ENCODE measurements at regions not wholly inside any gene's neighbourhood (a gene's known extent, or its start where the extent isn't known, plus 50 kb on each side); places are given as distances from the start of the nearest gene placed in this dataset.

DNA sequence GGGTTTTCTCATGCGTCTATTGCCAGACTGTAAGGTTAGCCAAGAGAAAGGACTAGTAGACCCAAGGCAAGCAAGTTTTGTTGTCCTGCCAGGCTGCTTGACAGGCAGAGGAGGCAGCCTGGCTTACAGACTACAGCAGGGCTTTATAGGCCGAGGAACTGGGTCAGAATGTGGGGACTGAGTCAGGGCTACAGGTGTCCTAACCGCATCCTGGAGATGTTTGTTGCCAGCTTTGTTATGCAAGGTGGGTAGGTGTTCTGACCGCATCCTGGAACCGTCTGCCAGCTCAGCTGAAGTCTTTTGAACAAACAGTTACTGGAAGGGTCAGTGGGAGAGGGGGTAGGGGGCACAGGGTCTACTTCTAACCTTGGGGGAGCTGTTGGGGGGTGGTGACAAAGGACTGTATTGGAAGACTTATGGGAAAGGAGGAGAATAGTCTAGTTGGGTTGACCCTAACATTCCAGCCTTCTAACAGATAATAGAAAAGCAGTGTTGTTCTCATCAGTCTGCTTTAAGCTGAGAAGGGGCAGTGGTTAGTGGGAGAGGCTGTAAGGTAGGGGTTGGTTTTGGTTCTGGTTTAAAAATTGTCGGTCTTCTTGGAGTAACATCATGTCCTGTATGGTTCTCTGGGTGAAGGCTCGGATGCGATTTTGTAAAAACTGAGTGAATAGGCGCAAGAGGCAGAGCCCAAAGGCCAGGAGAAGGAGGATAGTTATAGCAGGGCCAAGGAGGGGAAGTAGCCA lies 913.8 kb upstream of the SLITRK5 start:
- Histone ChIP-seq H3K4me3 (no peak overlapping the region), H3K4me1 (replicated peaks) (no peaks in the 10 kb centered on the region), H3K9me3 (replicated peaks) (no peaks in the 10 kb centered on the region), H3K36me3 (no peaks in the 10 kb centered on the region), H3K27ac (no peak overlapping the region), H3K27me3 (replicated peaks) (no peaks in the 10 kb centered on the region)
- no peak for DNase-seq (ENCODE audit: low read depth in 1 of 2, low spot score in 2 of 2)

DNA sequence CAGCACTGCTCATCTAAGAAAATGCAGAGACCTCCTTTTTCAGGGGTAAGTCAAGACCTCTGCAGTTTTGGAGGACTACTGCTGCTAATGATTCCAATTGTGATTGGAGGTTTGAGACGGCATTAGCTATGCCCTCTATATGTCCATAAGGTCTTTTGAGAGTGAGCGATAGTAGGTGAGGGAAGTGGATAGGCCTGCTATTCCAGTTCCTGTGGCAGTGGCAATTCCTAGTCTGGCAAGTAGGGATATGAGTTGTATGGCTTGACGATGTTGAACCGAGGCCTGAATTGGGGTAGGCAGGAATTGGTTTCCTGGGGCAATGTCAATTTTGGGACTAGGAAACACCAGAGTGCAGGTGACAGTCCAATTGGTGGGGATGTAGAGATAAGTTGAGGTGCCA lies 913.1 kb upstream of the SLITRK5 start:
- no peaks in the 10 kb centered on the region for H3K9me3 ChIP-seq (replicated peaks)
- no peaks in the 10 kb centered on the region for H3K36me3 ChIP-seq
- no peak overlapping the region for H3K4me3 ChIP-seq
- H3K27me3 ChIP-seq (replicated peaks): no peaks in the 10 kb centered on the region
- no peaks in the 10 kb centered on the region for H3K4me1 ChIP-seq (replicated peaks)
- no peak overlapping the region for H3K27ac ChIP-seq
- no peak for DNase-seq (ENCODE audit: low read depth in 1 of 2, low spot score in 2 of 2)

DNA sequence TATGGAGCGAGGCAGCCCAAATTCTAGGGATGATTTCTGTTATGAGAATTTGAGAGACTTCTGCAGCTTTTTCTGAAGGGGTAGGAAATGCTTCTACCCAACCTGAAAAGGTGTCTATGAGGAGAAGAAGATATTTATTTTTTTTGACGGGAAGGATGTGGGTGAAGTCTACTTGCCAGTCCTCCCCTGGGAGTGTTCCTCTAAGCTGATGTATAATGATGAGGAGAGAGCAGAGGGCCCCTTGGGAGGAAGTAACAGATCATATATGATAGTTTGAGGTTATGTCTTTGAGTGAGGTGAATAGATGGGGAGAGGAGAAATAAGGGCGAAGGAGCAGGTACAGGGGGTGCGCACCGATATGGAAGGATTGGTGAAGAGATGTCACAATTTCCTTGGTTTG lies 910.6 kb upstream of the SLITRK5 start:
- Histone ChIP-seq H3K4me3 (no peak overlapping the region), H3K27ac (no peak overlapping the region), H3K27me3 (replicated peaks) (no peaks in the 10 kb centered on the region), H3K4me1 (replicated peaks) (no peaks in the 10 kb centered on the region), H3K9me3 (replicated peaks) (no peaks in the 10 kb centered on the region), H3K36me3 (no peaks in the 10 kb centered on the region)
- DNase-seq (ENCODE audit: low read depth in 1 of 2, low spot score in 2 of 2): no peak

DNA sequence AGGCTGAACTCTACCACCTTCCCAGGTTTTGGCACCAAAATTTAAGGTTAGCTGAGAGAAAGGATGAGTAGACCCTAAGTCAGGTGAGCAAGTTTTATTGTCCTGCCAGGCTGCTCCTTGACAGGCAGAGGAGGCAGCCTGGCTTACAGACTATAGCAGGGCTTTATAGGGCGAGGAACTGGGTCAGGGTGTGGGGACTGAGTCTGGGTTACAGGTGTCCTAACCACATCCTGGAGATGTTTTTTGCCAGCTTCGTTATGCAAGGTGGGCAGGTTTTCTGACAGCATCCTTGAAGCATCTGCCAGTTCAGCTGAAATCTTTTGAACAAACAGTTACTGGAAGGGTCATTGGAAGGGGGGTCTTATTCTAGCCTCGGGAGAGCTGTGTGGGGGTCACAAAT lies 905.7 kb upstream of the SLITRK5 start:
- DNase-seq (ENCODE audit: low read depth in 1 of 2, low spot score in 2 of 2): no peak
- no peaks in the 10 kb centered on the region for H3K4me1 ChIP-seq (replicated peaks)
- H3K36me3 ChIP-seq: no peaks in the 10 kb centered on the region
- no peaks in the 10 kb centered on the region; the same call in 1 of the 2 replicates for H3K9me3 ChIP-seq (replicated peaks)
- no peak overlapping the region for H3K27ac ChIP-seq
- H3K4me3 ChIP-seq: no peak overlapping the region
- no peaks in the 10 kb centered on the region for H3K27me3 ChIP-seq (replicated peaks)

DNA sequence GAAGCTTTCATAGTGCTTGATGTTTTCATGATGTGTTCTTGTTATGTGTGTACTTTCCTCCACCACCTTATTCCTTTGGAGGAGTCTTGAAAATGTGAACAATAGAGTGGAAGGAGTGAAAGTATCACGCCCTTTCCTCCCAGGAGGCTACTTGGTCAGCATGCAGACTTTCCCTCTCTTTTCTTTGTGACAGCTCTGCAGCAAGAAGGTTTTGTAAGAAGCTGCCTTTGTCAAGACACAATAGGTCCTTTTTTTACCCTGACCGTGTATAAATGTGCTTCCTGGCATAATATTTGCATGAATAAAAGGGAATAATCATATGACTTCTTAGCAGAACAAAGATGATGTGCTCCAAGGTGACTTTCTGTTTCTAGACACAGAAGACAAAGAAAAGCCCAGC lies 882.6 kb upstream of the SLITRK5 start:
- no peaks in the 10 kb centered on the region for H3K27me3 ChIP-seq (replicated peaks)
- no peak overlapping the region for H3K4me3 ChIP-seq
- DNase-seq (ENCODE audit: low read depth in 1 of 2, low spot score in 2 of 2): no peak
- no peak overlapping the region for H3K27ac ChIP-seq
- H3K4me1 ChIP-seq (replicated peaks): no peaks in the 10 kb centered on the region
- H3K9me3 ChIP-seq (replicated peaks): no peaks in the 10 kb centered on the region
- H3K36me3 ChIP-seq: no peaks in the 10 kb centered on the region

DNA sequence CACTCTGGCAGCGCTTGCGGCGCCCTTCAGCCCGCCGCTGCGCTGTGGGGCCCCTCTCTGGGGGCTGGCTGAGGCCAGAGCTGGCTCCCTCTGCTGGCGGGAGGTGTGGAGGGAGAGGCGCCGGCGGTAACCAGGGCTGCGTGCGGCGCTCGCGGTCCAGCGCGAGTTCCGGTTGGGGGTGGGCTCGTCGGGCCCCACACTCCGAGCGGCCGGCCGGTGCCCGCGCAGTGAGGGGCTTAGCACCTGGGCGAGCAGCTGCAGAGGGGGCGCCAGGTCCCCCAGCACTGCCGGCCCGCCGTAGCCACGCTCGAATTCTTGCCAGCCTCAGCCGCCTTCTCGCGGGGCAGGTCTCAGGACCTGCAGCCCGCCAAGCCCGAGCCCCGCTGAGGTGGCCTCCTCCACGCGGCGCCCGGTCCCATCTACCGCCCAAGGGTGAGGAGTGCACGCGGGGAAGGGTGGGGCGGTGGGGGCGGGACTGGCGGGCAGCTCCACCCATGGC lies 879.0 kb upstream of the SLITRK5 start:
- H3K4me3 ChIP-seq: no peak overlapping the region
- H3K27me3 ChIP-seq (replicated peaks): no peaks in the 10 kb centered on the region
- DNase-seq (ENCODE audit: low read depth in 1 of 2, low spot score in 2 of 2): no peak
- H3K9me3 ChIP-seq (replicated peaks): no peaks in the 10 kb centered on the region
- H3K4me1 ChIP-seq (replicated peaks): no peaks in the 10 kb centered on the region
- no peaks in the 10 kb centered on the region for H3K36me3 ChIP-seq
- H3K27ac ChIP-seq: no peak overlapping the region

DNA sequence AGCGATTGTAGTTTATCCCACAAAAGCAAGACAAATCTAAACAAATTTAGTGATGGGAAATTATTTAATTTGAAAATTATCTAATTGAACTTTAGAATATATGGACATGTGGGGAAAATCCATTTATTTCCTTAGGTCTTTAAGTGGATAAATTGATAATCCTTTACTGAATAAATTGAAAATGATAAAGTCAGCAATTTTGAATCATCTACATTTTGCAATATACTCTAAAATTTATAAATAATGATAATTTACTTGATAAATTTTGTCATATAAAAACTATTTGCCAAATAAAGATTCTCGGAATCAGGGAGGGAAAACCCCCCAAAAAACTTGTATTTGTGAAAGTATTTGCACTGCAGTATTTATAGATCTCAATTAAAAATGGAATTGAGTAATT lies 875.3 kb upstream of the SLITRK5 start:
- H3K4me3 ChIP-seq: no peak overlapping the region
- no peak for DNase-seq (ENCODE audit: low read depth in 1 of 2, low spot score in 2 of 2)
- H3K27ac ChIP-seq: no peak overlapping the region
- H3K4me1 ChIP-seq (replicated peaks): no peaks in the 10 kb centered on the region
- no peaks in the 10 kb centered on the region for H3K9me3 ChIP-seq (replicated peaks)
- no peaks in the 10 kb centered on the region for H3K27me3 ChIP-seq (replicated peaks)
- no peaks in the 10 kb centered on the region for H3K36me3 ChIP-seq

DNA sequence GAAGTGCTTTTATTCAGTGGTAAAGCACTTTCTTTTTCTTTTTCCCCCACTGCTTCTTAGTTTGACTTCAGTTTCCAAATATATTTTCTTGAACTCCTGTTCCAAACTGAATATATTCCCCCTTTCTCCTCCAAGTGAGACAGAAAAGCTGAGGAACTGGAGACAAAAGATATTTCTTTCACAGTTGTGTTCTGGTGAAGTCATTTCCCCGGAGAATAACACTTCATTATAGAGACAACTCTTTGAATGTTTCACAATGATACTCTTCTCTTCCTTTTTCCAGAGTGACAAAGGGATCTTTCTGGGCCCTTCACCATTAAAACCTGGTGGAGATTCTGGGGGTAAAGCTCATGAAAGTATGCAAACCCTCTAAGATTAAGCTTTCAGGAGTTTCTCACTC lies 860.8 kb upstream of the SLITRK5 start:
- Histone ChIP-seq H3K27me3 (replicated peaks) (no peaks in the 10 kb centered on the region), H3K4me3 (no peak overlapping the region), H3K9me3 (replicated peaks) (no peaks in the 10 kb centered on the region; the same call in 1 of the 2 replicates), H3K36me3 (no peaks in the 10 kb centered on the region), H3K4me1 (replicated peaks) (no peaks in the 10 kb centered on the region), H3K27ac (no peak overlapping the region)
- DNase-seq (ENCODE audit: low read depth in 1 of 2, low spot score in 2 of 2): no peak

DNA sequence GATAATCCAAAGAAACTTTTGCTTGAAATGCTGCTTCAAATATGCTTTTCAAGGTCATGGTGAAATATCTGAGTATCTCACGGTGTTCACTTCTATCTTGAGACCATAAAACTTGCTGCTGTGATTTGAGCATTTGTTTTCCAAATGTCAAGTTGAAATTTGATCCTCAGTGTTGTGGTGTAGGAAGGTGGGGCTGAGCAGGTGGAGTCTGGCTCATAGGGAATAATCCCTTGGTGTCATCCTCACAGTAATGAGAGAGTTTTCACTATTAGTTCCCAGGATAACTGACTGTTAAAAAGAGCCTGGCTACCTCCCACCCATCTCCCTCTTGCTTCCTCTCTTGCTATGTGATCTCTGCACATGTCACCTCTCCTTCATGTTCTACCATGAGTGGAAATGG lies 858.0 kb upstream of the SLITRK5 start:
- Histone ChIP-seq H3K27me3 (replicated peaks) (no peaks in the 10 kb centered on the region), H3K9me3 (replicated peaks) (no peaks in the 10 kb centered on the region; the same call in 1 of the 2 replicates), H3K4me1 (replicated peaks) (no peaks in the 10 kb centered on the region), H3K4me3 (no peak overlapping the region), H3K36me3 (no peaks in the 10 kb centered on the region), H3K27ac (no peak overlapping the region)
- no peak for DNase-seq (ENCODE audit: low read depth in 1 of 2, low spot score in 2 of 2)

DNA sequence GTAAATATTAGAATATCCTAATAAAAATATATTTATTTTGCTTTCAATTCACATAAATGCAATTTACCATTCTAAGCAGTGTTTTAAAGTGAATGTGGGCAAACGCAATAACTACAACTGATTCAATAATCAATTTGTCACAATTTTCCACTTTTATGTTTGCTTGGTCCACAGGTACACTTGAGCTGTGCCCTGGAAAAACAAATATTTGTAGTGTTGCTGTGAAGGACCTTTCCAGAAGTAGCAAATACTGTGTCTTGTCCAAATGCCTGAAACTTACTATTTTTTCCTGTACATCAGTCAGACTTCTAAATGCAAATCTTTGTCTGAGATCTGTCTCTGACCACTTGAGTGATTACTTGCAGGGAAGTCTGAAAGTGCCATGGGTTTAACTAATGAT lies 845.8 kb upstream of the SLITRK5 start:
- Histone ChIP-seq H3K4me1 (replicated peaks) (no peaks in the 10 kb centered on the region), H3K36me3 (no peaks in the 10 kb centered on the region), H3K27ac (no peak overlapping the region), H3K4me3 (no peak overlapping the region), H3K27me3 (replicated peaks) (no peaks in the 10 kb centered on the region), H3K9me3 (replicated peaks) (no peaks in the 10 kb centered on the region)
- DNase-seq (ENCODE audit: low read depth in 1 of 2, low spot score in 2 of 2): no peak

DNA sequence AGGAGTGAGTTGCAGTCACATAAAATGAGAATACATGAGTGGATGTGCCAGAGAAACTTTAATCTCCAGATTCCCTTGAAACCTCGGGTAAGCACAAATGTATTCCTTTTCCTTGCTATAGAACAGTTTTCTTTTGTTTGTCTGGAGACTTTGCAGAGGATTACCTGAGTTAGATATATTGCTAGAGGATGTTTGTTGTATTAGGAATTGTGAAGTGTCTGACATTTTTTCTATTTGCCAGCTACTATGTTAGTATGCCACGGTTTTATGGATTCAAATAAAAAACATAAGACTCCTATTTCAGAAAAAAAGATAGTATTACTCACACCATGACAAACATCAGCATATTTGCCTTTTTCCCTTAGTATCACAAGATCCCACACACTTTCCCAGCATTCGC lies 844.9 kb upstream of the SLITRK5 start:
- no peaks in the 10 kb centered on the region for H3K36me3 ChIP-seq
- H3K27ac ChIP-seq: no peak overlapping the region
- no peak for DNase-seq (ENCODE audit: low read depth in 1 of 2, low spot score in 2 of 2)
- H3K27me3 ChIP-seq (replicated peaks): no peaks in the 10 kb centered on the region
- H3K9me3 ChIP-seq (replicated peaks): no peaks in the 10 kb centered on the region
- H3K4me3 ChIP-seq: no peak overlapping the region
- no peaks in the 10 kb centered on the region for H3K4me1 ChIP-seq (replicated peaks)

DNA sequence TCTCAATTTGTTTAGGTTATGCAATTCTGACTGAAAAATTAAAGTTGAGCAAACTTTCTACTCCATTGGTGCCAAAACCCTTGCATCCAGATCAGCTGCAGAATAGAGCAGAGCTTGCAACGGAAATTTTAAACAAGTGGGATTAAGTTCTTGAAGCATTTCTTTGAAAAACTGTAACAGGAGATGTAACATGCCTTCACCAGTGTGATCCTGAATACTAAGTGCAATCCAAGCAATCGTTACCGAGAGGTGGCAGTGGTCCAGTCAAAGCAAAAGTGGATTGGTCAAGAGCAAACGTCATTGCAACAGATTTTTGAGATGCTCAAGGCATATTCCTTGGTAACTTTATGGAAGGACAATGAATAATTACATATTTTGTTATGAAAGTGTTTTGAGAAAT lies 841.1 kb upstream of the SLITRK5 start:
- no peaks in the 10 kb centered on the region for H3K9me3 ChIP-seq (replicated peaks)
- no peaks in the 10 kb centered on the region for H3K27me3 ChIP-seq (replicated peaks)
- no peak overlapping the region for H3K4me3 ChIP-seq
- H3K27ac ChIP-seq: no peak overlapping the region
- H3K36me3 ChIP-seq: no peaks in the 10 kb centered on the region
- DNase-seq (ENCODE audit: low read depth in 1 of 2, low spot score in 2 of 2): no peak
- no peaks in the 10 kb centered on the region for H3K4me1 ChIP-seq (replicated peaks)

DNA sequence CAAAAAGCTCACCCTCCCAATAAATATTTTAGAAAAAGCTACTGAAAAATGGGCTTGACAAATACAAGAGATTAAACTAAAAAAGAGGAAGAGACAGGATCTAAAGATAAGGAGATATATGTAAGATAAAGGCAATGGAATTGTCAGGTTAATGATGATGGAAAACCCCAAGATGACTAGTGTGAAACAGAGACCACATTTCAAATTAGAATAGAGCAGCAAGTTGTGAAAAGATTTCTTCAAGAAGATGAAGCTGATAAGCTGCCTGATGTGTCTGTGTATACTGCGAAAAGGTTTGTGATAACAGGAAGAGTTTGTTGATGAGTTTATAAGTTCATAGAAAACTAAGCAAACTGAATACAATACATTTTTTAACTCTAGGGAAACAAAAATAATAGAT lies 840.1 kb upstream of the SLITRK5 start:
- no peaks in the 10 kb centered on the region for H3K9me3 ChIP-seq (replicated peaks)
- no peaks in the 10 kb centered on the region for H3K4me1 ChIP-seq (replicated peaks)
- no peaks in the 10 kb centered on the region for H3K27me3 ChIP-seq (replicated peaks)
- no peak overlapping the region for H3K27ac ChIP-seq
- no peak overlapping the region for H3K4me3 ChIP-seq
- DNase-seq (ENCODE audit: low read depth in 1 of 2, low spot score in 2 of 2): no peak
- no peaks in the 10 kb centered on the region for H3K36me3 ChIP-seq

DNA sequence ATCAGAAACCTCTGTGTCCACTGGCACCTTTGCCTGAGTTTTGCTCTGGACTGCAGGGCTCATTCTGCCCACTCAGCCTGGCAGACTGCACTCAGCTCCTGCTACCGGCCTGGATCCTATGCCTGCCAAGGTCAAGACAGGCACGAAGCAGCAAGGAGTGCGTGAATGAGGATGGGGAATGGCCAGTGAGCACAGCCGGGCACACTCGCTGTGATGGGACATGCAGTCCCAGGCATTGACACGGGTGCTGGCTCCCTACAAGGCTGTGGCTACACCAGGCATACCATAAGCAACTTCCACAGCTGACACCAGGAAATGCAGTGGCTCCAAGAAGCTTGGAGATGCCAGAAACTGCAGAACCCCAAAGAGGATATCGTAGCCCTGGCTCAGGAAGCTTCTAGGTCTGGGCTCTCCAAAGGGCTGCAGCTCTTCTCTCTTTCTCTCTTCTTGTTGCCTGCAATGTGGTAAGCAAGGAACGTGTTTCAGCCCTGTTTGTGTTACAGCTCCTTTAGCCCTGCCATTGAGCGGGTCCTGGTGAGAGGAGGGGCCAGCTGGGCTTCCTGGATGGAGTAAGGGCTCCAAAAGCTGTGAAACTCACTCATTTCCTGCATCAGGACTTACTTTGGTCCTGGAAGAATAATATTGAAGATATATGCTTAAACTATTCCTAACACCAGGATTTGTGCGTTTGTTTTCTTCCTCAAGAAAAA lies 832.6 kb upstream of the SLITRK5 start:
- Histone ChIP-seq H3K36me3 (no peaks in the 10 kb centered on the region), H3K9me3 (replicated peaks) (no peaks in the 10 kb centered on the region), H3K27me3 (replicated peaks) (no peaks in the 10 kb centered on the region), H3K4me3 (no peak overlapping the region), H3K4me1 (replicated peaks) (no peaks in the 10 kb centered on the region), H3K27ac (no peak overlapping the region)
- no peak for DNase-seq (ENCODE audit: low read depth in 1 of 2, low spot score in 2 of 2)
